Lung (tissue), 11 donors: ENCODE measurements at regions not wholly inside any gene's neighbourhood (a gene's known extent, or its start where the extent isn't known, plus 50 kb on each side); places are given as distances from the start of the nearest gene placed in this dataset.
"Not testable (repeated sequence)": the region's sequence is repeated elsewhere in the genome, so short reads cannot be mapped to it uniquely, and the experiment has no call there.

Source experiments
- ATAC-seq: fragments of 200-7000 bp; cut with Tn5 transposase; one replicate; pipeline ENCODE4 v1.9.1; 2020; ENCODE audit warnings: moderate number of reproducible peaks; ENCODE audit not compliant: insufficient read depth, low FRiP score
- DNase-seq, 3 donors: peaks; one replicate each; pipeline ENCODE4 v3.0.0-alpha.2; 2013 to 2017
- H3K27ac ChIP-seq, 2 donors: one replicate each; pipeline ENCODE4 v1.5.1; 2013; ENCODE audit warnings: mild to moderate bottlenecking in 2 of 2, moderate library complexity in 2 of 2, control low read depth in 1 of 2, inconsistent platforms in 1 of 2, low read depth in 1 of 2, low read length in 1 of 2
- H3K27me3 ChIP-seq, 3 donors: one replicate each; pipeline ENCODE4 v1.5.1; 2013; ENCODE audit warnings: low read length in 2 of 3; ENCODE audit not compliant: control insufficient read depth in 3 of 3, insufficient read depth in 3 of 3
- H3K36me3 ChIP-seq, 4 donors: one replicate each; pipeline ENCODE4 v1.5.1; 2013; ENCODE audit warnings: low read length in 4 of 4, mild to moderate bottlenecking in 1 of 4, moderate library complexity in 1 of 4; ENCODE audit not compliant: control insufficient read depth in 4 of 4, insufficient read depth in 4 of 4
- H3K4me1 ChIP-seq, 5 donors: one replicate each; pipeline ENCODE4 v1.5.1; 2013; ENCODE audit warnings: low read length in 5 of 5, mild to moderate bottlenecking in 2 of 5, moderate library complexity in 1 of 5; ENCODE audit not compliant: control insufficient read depth in 5 of 5, insufficient read depth in 5 of 5
- H3K4me3 ChIP-seq: one replicate; pipeline ENCODE4 v1.5.1; 2013; ENCODE audit warnings: mild to moderate bottlenecking, control low read depth, moderate library complexity
- H3K9ac ChIP-seq, 2 donors: one replicate each; pipeline ENCODE4 v1.5.1; 2013; ENCODE audit warnings: low read length in 2 of 2, control low read depth in 1 of 2; ENCODE audit not compliant: insufficient read depth in 1 of 2
- H3K9me3 ChIP-seq, 4 donors: one replicate each; pipeline ENCODE4 v1.5.1; 2013; ENCODE audit warnings: low read length in 3 of 4, mild to moderate bottlenecking in 1 of 4, moderate library complexity in 1 of 4; ENCODE audit not compliant: control insufficient read depth in 4 of 4, insufficient read depth in 3 of 4
- CTCF ChIP-seq: IDR thresholded peaks from 2 replicates; pipeline ENCODE4 v1.5.1; 2012; ENCODE audit warnings: mild to moderate bottlenecking; ENCODE audit errors: control extremely low read depth, extremely low read depth
- WGBS, 2 donors: extraction: QIAGEN DNeasy Blood & Tissue Kit; methylation state at CpG; one replicate each; pipeline ENCODE4 v1.1.7; 2013; 5-methylcytosine and 5-hydroxymethylcytosine counted together
- donor health status: control.
- donor health status: control.
- donor health status: Bipolar disorder and iron deficiency.
- donor health status: healthy.
- donor health status: DM: yes; HTN: yes; CAD: no.

GRCh38 chr7:4603843-4604231 is 78.3 kb upstream of the FOXK1 start:
- WGBS, 2 donors, result 96 to 98% methylated on average over 8 of the region's 8 CpGs
- DNase-seq (no peak), ATAC-seq (no peak)
- Histone ChIP-seq H3K4me1 (no peaks in the 10 kb centered on the region), H3K27me3 (peaks cover 0 to 3% (median 0%) of the 10 kb centered on the region in 3 donors), H3K9ac (no peak overlapping the region), H3K27ac (no peak overlapping the region), H3K36me3 (no peaks in the 10 kb centered on the region), H3K4me3 (no peak overlapping the region), H3K9me3 (peaks cover 0 to 3% (median 1%) of the 10 kb centered on the region in 4 donors)
- no peak for TF ChIP-seq CTCF

GRCh38 chr7:4604456-4604940 is 77.6 kb upstream of the FOXK1 start:
- Histone ChIP-seq H3K4me1 (no peaks in the 10 kb centered on the region), H3K27me3 (peaks cover 0 to 3% (median 0%) of the 10 kb centered on the region in 3 donors), H3K27ac (no peak overlapping the region), H3K9ac (no peak overlapping the region), H3K36me3 (no peaks in the 10 kb centered on the region), H3K4me3 (no peak overlapping the region), H3K9me3 (peaks cover 0 to 3% (median 1%) of the 10 kb centered on the region in 4 donors)
- 91 to 96% methylated on average over 16 of the region's 16 CpGs for WGBS, 2 donors
- ATAC-seq (no peak), DNase-seq (no peak)
- no peak for TF ChIP-seq CTCF

- Histone ChIP-seq H3K27me3 (peaks cover 0 to 3% (median 0%) of the 10 kb centered on the region in 3 donors), H3K4me3 (no peak overlapping the region), H3K4me1 (peaks cover 0 to 2% (median 0%) of the 10 kb centered on the region in 5 donors), H3K9me3 (peaks cover 0 to 3% (median 1%) of the 10 kb centered on the region in 4 donors), H3K36me3 (no peaks in the 10 kb centered on the region), H3K9ac (no peak overlapping the region), H3K27ac (no peak overlapping the region)
- 85 to 87% methylated on average over 10 of the region's 10 CpGs for WGBS, 2 donors
- no peak for TF ChIP-seq CTCF
- no peak for ATAC-seq
- no peak for DNase-seq
Measured at GRCh38 chr7:4606797-4607196, 75.3 kb upstream of the FOXK1 start.

GRCh38 chr7:4607311-4607729 is 74.8 kb upstream of the FOXK1 start:
- Histone ChIP-seq H3K9me3 (peaks cover 0 to 3% (median 1%) of the 10 kb centered on the region in 4 donors), H3K4me3 (no peak overlapping the region), H3K27ac (no peak overlapping the region), H3K27me3 (peaks cover 0 to 3% (median 0%) of the 10 kb centered on the region in 3 donors), H3K9ac (no peak overlapping the region), H3K36me3 (no peaks in the 10 kb centered on the region), H3K4me1 (peaks cover 0 to 2% (median 0%) of the 10 kb centered on the region in 5 donors)
- DNase-seq (no peak), ATAC-seq (no peak)
- TF ChIP-seq CTCF, result no peak
- WGBS, 2 donors, result 74 to 76% methylated on average over 14 of the region's 14 CpGs

- H3K9me3 ChIP-seq, ATAC-seq, H3K27ac ChIP-seq, H3K9ac ChIP-seq, H3K36me3 ChIP-seq, H3K27me3 ChIP-seq, H3K4me3 ChIP-seq, DNase-seq: not testable (repeated sequence)
- peaks cover 0 to 14% (median 4%) of the 10 kb centered on the region in 5 donors for H3K4me1 ChIP-seq
- WGBS, 2 donors, result 95% methylated on average over 7 of the region's 7 CpGs
Measured at GRCh38 chr7:4609576-4609975, 72.5 kb upstream of the FOXK1 start.
